Loucy (cell line): ENCODE measurements at regions not wholly inside any gene's neighbourhood (a gene's known extent, or its start where the extent isn't known, plus 50 kb on each side); places are given as distances from the start of the nearest gene placed in this dataset.

Experiments
- EZH2phosphoT487 ChIP-seq: fragments of 200-600 bp; IDR thresholded peaks from 2 replicates; pipeline ENCODE4 v1.6.1; 2018; ENCODE audit warnings: antibody characterized with exemption, mild to moderate bottlenecking, moderate library complexity, borderline replicate concordance
- TF ChIP-seq, protein P1 (sequence below): fragments of 200-600 bp; sonication (generic); conservative IDR thresholded peaks from 2 replicates; pipeline ENCODE4 v1.5.1; 2014; ENCODE audit warnings: mild to moderate bottlenecking, antibody characterized with exemption, low read length

DNA sequence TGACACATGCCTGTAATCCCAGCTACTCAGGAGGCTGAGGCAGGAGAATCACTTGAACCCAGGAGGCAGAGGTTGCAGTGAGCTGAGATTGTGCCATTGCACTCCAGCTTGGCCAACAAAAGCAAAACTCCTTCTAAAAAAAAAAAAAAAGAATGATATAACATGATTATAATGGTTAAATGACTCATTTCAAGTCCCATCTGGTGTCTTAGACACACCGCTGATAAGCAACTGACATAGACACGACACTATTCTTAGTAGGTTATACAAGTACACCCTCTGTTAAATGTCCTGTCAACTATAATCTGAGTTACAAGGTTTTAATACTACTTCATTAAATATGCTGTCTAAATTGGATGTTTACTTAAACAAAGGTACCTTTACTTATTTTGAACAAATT is 405.3 kb upstream of the CLINT1 start:
- TF ChIP-seq, protein P1, sequence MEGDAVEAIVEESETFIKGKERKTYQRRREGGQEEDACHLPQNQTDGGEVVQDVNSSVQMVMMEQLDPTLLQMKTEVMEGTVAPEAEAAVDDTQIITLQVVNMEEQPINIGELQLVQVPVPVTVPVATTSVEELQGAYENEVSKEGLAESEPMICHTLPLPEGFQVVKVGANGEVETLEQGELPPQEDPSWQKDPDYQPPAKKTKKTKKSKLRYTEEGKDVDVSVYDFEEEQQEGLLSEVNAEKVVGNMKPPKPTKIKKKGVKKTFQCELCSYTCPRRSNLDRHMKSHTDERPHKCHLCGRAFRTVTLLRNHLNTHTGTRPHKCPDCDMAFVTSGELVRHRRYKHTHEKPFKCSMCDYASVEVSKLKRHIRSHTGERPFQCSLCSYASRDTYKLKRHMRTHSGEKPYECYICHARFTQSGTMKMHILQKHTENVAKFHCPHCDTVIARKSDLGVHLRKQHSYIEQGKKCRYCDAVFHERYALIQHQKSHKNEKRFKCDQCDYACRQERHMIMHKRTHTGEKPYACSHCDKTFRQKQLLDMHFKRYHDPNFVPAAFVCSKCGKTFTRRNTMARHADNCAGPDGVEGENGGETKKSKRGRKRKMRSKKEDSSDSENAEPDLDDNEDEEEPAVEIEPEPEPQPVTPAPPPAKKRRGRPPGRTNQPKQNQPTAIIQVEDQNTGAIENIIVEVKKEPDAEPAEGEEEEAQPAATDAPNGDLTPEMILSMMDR = no peak
- no peak for TF ChIP-seq EZH2phosphoT487
